Smooth muscle cell (in vitro differentiated cells): ENCODE measurements at regions not wholly inside any gene's neighbourhood (a gene's known extent, or its start where the extent isn't known, plus 50 kb on each side); places are given as distances from the start of the nearest gene placed in this dataset.

Experiments
- DNase-seq: peaks from one replicate; lab custom pipeline; 2025; ENCODE audit not compliant: unreplicated experiment; lab: John Stamatoyannopoulos, UW
- H2AFZ ChIP-seq: fragments of 200-600 bp; sonication (generic); 2 replicates; pipeline ENCODE4 v1.6.0; 2016; ENCODE audit warnings: antibody characterized with exemption, low read depth, mild to moderate bottlenecking
- H3F3A ChIP-seq: fragments of 200-600 bp; sonication (generic); 2 replicates; pipeline ENCODE4 v1.6.0; 2017; ENCODE audit warnings: antibody characterized with exemption, low read depth
- H3K27ac ChIP-seq: fragments of 200-600 bp; sonication (generic); 2 replicates; pipeline ENCODE4 v1.5.1; 2016; ENCODE audit warnings: low read depth, mild to moderate bottlenecking
- H3K27me3 ChIP-seq: fragments of 200-600 bp; sonication (generic); 2 replicates; pipeline ENCODE4 v1.6.1; 2016; ENCODE audit warnings: low read depth, mild to moderate bottlenecking
- H3K36me3 ChIP-seq: fragments of 200-600 bp; sonication (generic); 2 replicates; pipeline ENCODE4 v1.5.1; 2016; ENCODE audit warnings: low read depth
- H3K4me1 ChIP-seq: fragments of 200-600 bp; sonication (generic); 2 replicates; pipeline ENCODE4 v1.5.1; 2016; ENCODE audit warnings: low read depth
- H3K4me2 ChIP-seq: fragments of 200-600 bp; sonication (generic); 2 replicates; pipeline ENCODE4 v1.6.0; 2016; ENCODE audit warnings: mild to moderate bottlenecking
- H3K4me3 ChIP-seq: fragments of 200-600 bp; sonication (generic); 2 replicates; pipeline ENCODE4 v1.5.1; 2016; ENCODE audit warnings: mild to moderate bottlenecking
- H3K79me2 ChIP-seq: fragments of 200-600 bp; sonication (generic); 2 replicates; pipeline ENCODE4 v1.6.0; 2016; ENCODE audit warnings: low read depth, mild to moderate bottlenecking
- H3K9ac ChIP-seq: fragments of 200-600 bp; sonication (generic); 2 replicates; pipeline ENCODE4 v1.6.0; 2016; ENCODE audit warnings: low read depth
- H3K9me3 ChIP-seq: fragments of 200-600 bp; sonication (generic); replicated peaks from 2 replicates; pipeline ENCODE4 v1.5.1; 2016; ENCODE audit warnings: low read depth
- H4K20me1 ChIP-seq: fragments of 200-600 bp; sonication (generic); 2 replicates; pipeline ENCODE4 v1.6.0; 2016; ENCODE audit warnings: low read depth
- CTCF ChIP-seq: fragments of 200-600 bp; sonication (generic); IDR thresholded peaks from 2 replicates; pipeline ENCODE4 v1.5.1; 2017; ENCODE audit warnings: borderline replicate concordance, mild to moderate bottlenecking, antibody characterized with exemption; ENCODE audit not compliant: insufficient read depth, poor library complexity, severe bottlenecking
- WGBS: methylation state at CpG from one replicate; pipeline ENCODE4 v1.1.7; 2016; ENCODE audit warnings: low lambda C conversion rate; 5-methylcytosine and 5-hydroxymethylcytosine counted together

GRCh38 chr4:81870275-81870674 lies 398.6 kb upstream of the RASGEF1B start:
- no peaks in the 10 kb centered on the region for H3K9me3 ChIP-seq
- peaks cover 3% of the 10 kb centered on the region for H3K4me1 ChIP-seq
- no peaks in the 10 kb centered on the region for H4K20me1 ChIP-seq
- H2AFZ ChIP-seq: no peak overlapping the region
- no peaks in the 10 kb centered on the region for H3K27me3 ChIP-seq
- no peak for DNase-seq
- H3K27ac ChIP-seq: no peak overlapping the region
- no peak for TF ChIP-seq CTCF
- no peak overlapping the region for H3K4me2 ChIP-seq
- H3K36me3 ChIP-seq: no peaks in the 10 kb centered on the region
- no peaks in the 10 kb centered on the region for H3F3A ChIP-seq
- no peak overlapping the region for H3K9ac ChIP-seq
- no peaks in the 10 kb centered on the region for H3K79me2 ChIP-seq
- 93% methylated on average over 5 of the region's 5 CpGs for WGBS
- no peak overlapping the region for H3K4me3 ChIP-seq

GRCh38 chr4:81860111-81860510 lies 388.4 kb upstream of the RASGEF1B start:
- Histone ChIP-seq H2AFZ (no peak overlapping the region), H3F3A (no peaks in the 10 kb centered on the region), H3K27ac (no peak overlapping the region), H3K9me3 (no peaks in the 10 kb centered on the region), H3K4me3 (no peak overlapping the region), H3K9ac (no peak overlapping the region), H3K36me3 (no peaks in the 10 kb centered on the region), H3K79me2 (no peaks in the 10 kb centered on the region), H3K4me1 (no peaks in the 10 kb centered on the region), H3K27me3 (no peaks in the 10 kb centered on the region), H3K4me2 (no peak overlapping the region), H4K20me1 (no peaks in the 10 kb centered on the region)
- TF ChIP-seq CTCF: no peak
- DNase-seq: no peak

GRCh38 chr4:81854406-81854805 lies 382.7 kb upstream of the RASGEF1B start:
- Histone ChIP-seq H3K27ac (no peak overlapping the region), H2AFZ (no peak overlapping the region), H3K79me2 (no peaks in the 10 kb centered on the region), H3F3A (no peaks in the 10 kb centered on the region), H4K20me1 (no peaks in the 10 kb centered on the region), H3K9ac (no peak overlapping the region), H3K27me3 (no peaks in the 10 kb centered on the region), H3K36me3 (no peaks in the 10 kb centered on the region), H3K4me3 (no peak overlapping the region), H3K4me2 (no peak overlapping the region), H3K4me1 (no peaks in the 10 kb centered on the region), H3K9me3 (no peaks in the 10 kb centered on the region)
- DNase-seq: no peak
- WGBS: 86% methylated on average over 1 of the region's 1 CpG
- no peak for TF ChIP-seq CTCF

GRCh38 chr4:81852031-81852715 lies 380.5 kb upstream of the RASGEF1B start:
- H4K20me1 ChIP-seq: no peaks in the 10 kb centered on the region
- no peak for TF ChIP-seq CTCF
- no peaks in the 10 kb centered on the region for H3K36me3 ChIP-seq
- no peak overlapping the region for H3K9ac ChIP-seq
- 83% methylated on average over 1 of the region's 1 CpG for WGBS
- no peaks in the 10 kb centered on the region for H3K79me2 ChIP-seq
- no peak for DNase-seq
- H3K9me3 ChIP-seq: no peaks in the 10 kb centered on the region
- no peak overlapping the region for H3K4me2 ChIP-seq
- H3K27me3 ChIP-seq: no peaks in the 10 kb centered on the region
- H3K4me3 ChIP-seq: no peak overlapping the region
- no peak overlapping the region for H2AFZ ChIP-seq
- no peak overlapping the region for H3K27ac ChIP-seq
- H3K4me1 ChIP-seq: no peaks in the 10 kb centered on the region
- no peaks in the 10 kb centered on the region for H3F3A ChIP-seq
